Loucy (cell line): ENCODE measurements at regions not wholly inside any gene's neighbourhood (a gene's known extent, or its start where the extent isn't known, plus 50 kb on each side); places are given as distances from the start of the nearest gene placed in this dataset.

Source experiments
- EZH2phosphoT487 ChIP-seq: fragments of 200-600 bp; IDR thresholded peaks from 2 replicates; pipeline ENCODE4 v1.6.1; 2018; ENCODE audit warnings: antibody characterized with exemption, mild to moderate bottlenecking, moderate library complexity, borderline replicate concordance
- TF ChIP-seq, protein P1 (sequence below): fragments of 200-600 bp; sonication (generic); conservative IDR thresholded peaks from 2 replicates; pipeline ENCODE4 v1.5.1; 2014; ENCODE audit warnings: mild to moderate bottlenecking, antibody characterized with exemption, low read length

DNA sequence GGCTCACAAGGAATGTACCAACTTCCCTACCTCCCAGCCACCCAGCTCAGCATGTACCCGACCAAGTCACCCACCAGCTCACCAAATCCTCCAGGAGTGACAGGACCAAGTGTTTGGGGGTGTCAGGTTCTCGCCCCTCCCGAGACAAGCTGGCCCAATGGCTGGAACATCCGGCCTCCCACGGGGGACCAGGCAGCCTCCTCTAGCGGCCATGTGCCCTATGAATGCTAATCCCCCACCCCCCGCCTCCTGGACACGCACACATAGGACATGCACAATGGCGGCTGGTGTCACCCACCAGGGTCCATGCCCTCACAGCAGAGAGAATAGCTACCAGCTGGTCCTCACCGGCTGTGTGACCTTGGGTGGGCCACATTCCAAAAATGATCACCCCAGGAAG, 151.0 kb downstream of the MN1 start:
- TF ChIP-seq, protein P1, sequence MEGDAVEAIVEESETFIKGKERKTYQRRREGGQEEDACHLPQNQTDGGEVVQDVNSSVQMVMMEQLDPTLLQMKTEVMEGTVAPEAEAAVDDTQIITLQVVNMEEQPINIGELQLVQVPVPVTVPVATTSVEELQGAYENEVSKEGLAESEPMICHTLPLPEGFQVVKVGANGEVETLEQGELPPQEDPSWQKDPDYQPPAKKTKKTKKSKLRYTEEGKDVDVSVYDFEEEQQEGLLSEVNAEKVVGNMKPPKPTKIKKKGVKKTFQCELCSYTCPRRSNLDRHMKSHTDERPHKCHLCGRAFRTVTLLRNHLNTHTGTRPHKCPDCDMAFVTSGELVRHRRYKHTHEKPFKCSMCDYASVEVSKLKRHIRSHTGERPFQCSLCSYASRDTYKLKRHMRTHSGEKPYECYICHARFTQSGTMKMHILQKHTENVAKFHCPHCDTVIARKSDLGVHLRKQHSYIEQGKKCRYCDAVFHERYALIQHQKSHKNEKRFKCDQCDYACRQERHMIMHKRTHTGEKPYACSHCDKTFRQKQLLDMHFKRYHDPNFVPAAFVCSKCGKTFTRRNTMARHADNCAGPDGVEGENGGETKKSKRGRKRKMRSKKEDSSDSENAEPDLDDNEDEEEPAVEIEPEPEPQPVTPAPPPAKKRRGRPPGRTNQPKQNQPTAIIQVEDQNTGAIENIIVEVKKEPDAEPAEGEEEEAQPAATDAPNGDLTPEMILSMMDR: no peak
- TF ChIP-seq EZH2phosphoT487: no peak
